Left ventricle myocardium inferior (tissue), 1 donor: ENCODE measurements at regions not wholly inside any gene's neighbourhood (a gene's known extent, or its start where the extent isn't known, plus 50 kb on each side); places are given as distances from the start of the nearest gene placed in this dataset.

ENCODE experiments used
- DNase-seq: peaks from one replicate; pipeline ENCODE4 v3.0.0-alpha.2; 2020
- H3K27ac ChIP-seq: fragments of 200-600 bp; replicated peaks from 2 replicates; pipeline ENCODE4 v1.8.0; 2021
- H3K27me3 ChIP-seq: fragments of 200-600 bp; 2 replicates; pipeline ENCODE4 v1.8.0; 2021; ENCODE audit warnings: low read depth
- H3K36me3 ChIP-seq: fragments of 200-600 bp; 2 replicates; pipeline ENCODE4 v1.8.0; 2021
- H3K4me1 ChIP-seq: fragments of 200-600 bp; 2 replicates; pipeline ENCODE4 v1.8.0; 2021
- H3K4me3 ChIP-seq: fragments of 200-600 bp; 2 replicates; pipeline ENCODE4 v1.8.0; 2021; ENCODE audit warnings: mild to moderate bottlenecking, moderate library complexity
- H3K9me3 ChIP-seq: fragments of 200-600 bp; replicated peaks from 2 replicates; pipeline ENCODE4 v1.8.0; 2021
- intact Hi-C: fragments of 100-400 bp; cut with micrococcal nuclease; formaldehyde crosslinking; loops from one replicate; pipeline ENCODE4 v1.11.0; 2022
- TF ChIP-seq, protein P1 (sequence below): fragments of 200-600 bp; IDR thresholded peaks from 2 replicates; pipeline ENCODE4 v1.8.0; 2021; ENCODE audit warnings: antibody characterized with exemption, mild to moderate bottlenecking, borderline replicate concordance
- donor health status: DM: no; HTN: yes; CAD: no; lungs with severe emphysema.

DNA sequence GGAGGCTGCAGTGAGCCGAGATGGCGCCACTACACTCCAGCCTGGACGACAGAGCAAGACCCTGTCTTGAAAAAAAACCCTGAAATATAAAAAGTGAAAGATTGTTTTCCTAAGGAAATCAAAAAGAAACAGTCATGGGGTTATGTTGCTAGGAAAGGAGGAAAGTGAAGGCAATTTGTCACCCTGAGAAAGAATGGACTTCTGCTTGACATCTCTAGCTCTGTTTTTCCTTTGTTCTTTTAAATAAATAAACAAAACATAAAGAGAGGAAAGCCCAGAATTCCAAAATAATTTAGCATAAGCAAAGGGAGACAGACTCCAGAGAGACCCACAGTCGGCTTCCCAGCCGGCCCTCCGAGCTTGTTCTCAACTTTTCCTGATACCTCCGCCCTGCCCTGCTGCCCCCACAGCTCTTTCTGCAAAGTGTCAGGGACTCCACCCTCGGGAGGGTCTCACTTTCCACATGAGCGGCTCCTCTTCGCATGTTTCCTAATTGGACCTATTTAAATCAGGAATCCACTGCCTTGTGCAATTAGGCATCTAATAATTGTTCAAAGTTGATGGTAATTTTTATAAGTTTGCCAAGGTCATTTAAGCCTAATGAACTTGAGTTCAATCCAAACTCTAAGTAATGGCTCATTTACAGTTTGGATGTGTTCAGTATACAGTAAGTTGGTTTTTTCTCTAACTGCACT lies 49.8 kb upstream of the COPS8 start:
- intact Hi-C loops, result no loop called here
- Histone ChIP-seq H3K27ac (no peak overlapping the region), H3K36me3 (no peaks in the 10 kb centered on the region), H3K9me3 (no peaks in the 10 kb centered on the region), H3K4me1 (peaks cover under 1% of the 10 kb centered on the region), H3K4me3 (no peak overlapping the region), H3K27me3 (no peaks in the 10 kb centered on the region)
- TF ChIP-seq, protein P1, sequence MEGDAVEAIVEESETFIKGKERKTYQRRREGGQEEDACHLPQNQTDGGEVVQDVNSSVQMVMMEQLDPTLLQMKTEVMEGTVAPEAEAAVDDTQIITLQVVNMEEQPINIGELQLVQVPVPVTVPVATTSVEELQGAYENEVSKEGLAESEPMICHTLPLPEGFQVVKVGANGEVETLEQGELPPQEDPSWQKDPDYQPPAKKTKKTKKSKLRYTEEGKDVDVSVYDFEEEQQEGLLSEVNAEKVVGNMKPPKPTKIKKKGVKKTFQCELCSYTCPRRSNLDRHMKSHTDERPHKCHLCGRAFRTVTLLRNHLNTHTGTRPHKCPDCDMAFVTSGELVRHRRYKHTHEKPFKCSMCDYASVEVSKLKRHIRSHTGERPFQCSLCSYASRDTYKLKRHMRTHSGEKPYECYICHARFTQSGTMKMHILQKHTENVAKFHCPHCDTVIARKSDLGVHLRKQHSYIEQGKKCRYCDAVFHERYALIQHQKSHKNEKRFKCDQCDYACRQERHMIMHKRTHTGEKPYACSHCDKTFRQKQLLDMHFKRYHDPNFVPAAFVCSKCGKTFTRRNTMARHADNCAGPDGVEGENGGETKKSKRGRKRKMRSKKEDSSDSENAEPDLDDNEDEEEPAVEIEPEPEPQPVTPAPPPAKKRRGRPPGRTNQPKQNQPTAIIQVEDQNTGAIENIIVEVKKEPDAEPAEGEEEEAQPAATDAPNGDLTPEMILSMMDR, result no peak
- DNase-seq, result no peak
